Activated naive CD8-positive, alpha-beta T cell treated with anti-CD3 and anti-CD28 coated beads, Interleukin-2, amount 10 ng/mL, durations not matched to agents 7 days and 5 days (primary cell): ENCODE measurements at regions not wholly inside any gene's neighbourhood (a gene's known extent, or its start where the extent isn't known, plus 50 kb on each side); places are given as distances from the start of the nearest gene placed in this dataset.

ENCODE experiments used
- ATAC-seq: fragments of 150-1000 bp; cut with Tn5 transposase; one replicate; pipeline ENCODE4 v1.10.0; 2021; ENCODE audit warnings: low read depth, moderate library complexity
- POLR2A ChIA-PET: fragments of 350-600 bp; sonication (Branson Sonifier 250); formaldehyde crosslinking; loops from one replicate; lab custom pipeline; 2021; ENCODE audit warnings: antibody characterized with exemption; lab: Charles Lee
- DNase-seq: peaks from one replicate; pipeline ENCODE4 v3.0.0; 2021
- H3K27ac Mint-ChIP-seq: one replicate; pipeline ENCODE4 v1.8.0; 2022; ENCODE audit warnings: mild to moderate bottlenecking, mixed read lengths
- H3K27me3 Mint-ChIP-seq: one replicate; pipeline ENCODE4 v1.8.0; 2022; ENCODE audit warnings: mild to moderate bottlenecking, moderate library complexity, mixed read lengths
- H3K36me3 Mint-ChIP-seq: one replicate; pipeline ENCODE4 v1.8.0; 2021; ENCODE audit warnings: mild to moderate bottlenecking, mixed read lengths
- H3K4me1 Mint-ChIP-seq: one replicate; pipeline ENCODE4 v1.8.0; 2021; ENCODE audit warnings: mixed read lengths
- H3K4me3 Mint-ChIP-seq: one replicate; pipeline ENCODE4 v1.8.0; 2022; ENCODE audit warnings: mild to moderate bottlenecking, moderate library complexity, mixed read lengths
- H3K9me3 Mint-ChIP-seq: one replicate; pipeline ENCODE4 v1.8.0; 2021; ENCODE audit warnings: mixed read lengths

- H3K36me3 Mint-ChIP-seq = no peaks in the 10 kb centered on the region
- no peak overlapping the region for H3K27ac Mint-ChIP-seq
- H3K27me3 Mint-ChIP-seq = no peaks in the 10 kb centered on the region
- no peak for DNase-seq
- peaks cover 2% of the 10 kb centered on the region for H3K9me3 Mint-ChIP-seq
- H3K4me1 Mint-ChIP-seq = no peaks in the 10 kb centered on the region
- ATAC-seq = no peak
- POLR2A ChIA-PET = no interaction called here
- no peak overlapping the region for H3K4me3 Mint-ChIP-seq
These were observed 468.2 kb downstream of the ARHGEF28 start for GRCh38 chr5:74094096-74094781.

GRCh38 chr5:74093561-74093960 lies 467.6 kb downstream of the ARHGEF28 start:
- Mint-ChIP-seq H3K4me3 (no peak overlapping the region), H3K4me1 (no peaks in the 10 kb centered on the region), H3K36me3 (no peaks in the 10 kb centered on the region), H3K27ac (no peak overlapping the region), H3K27me3 (no peaks in the 10 kb centered on the region), H3K9me3 (peaks cover 1% of the 10 kb centered on the region)
- ATAC-seq (no peak), DNase-seq (no peak)
- POLR2A ChIA-PET = no interaction called here

- Mint-ChIP-seq H3K9me3 (no peaks in the 10 kb centered on the region), H3K36me3 (no peaks in the 10 kb centered on the region), H3K4me1 (no peaks in the 10 kb centered on the region), H3K4me3 (no peak overlapping the region), H3K27me3 (no peaks in the 10 kb centered on the region), H3K27ac (no peak overlapping the region)
- ATAC-seq (no peak), DNase-seq (no peak)
- POLR2A ChIA-PET = no interaction called here
These were observed 466.8 kb downstream of the ARHGEF28 start for GRCh38 chr5:74092766-74093165.

GRCh38 chr5:74085782-74086181 lies 459.8 kb downstream of the ARHGEF28 start:
- DNase-seq (no peak), ATAC-seq (no peak)
- Mint-ChIP-seq H3K9me3 (no peaks in the 10 kb centered on the region), H3K36me3 (no peaks in the 10 kb centered on the region), H3K4me3 (no peak overlapping the region), H3K4me1 (no peaks in the 10 kb centered on the region), H3K27me3 (peaks cover 8% of the 10 kb centered on the region), H3K27ac (no peak overlapping the region)
- POLR2A ChIA-PET = no interaction called here

- no peak overlapping the region for H3K27ac Mint-ChIP-seq
- POLR2A ChIA-PET = no interaction called here
These were observed 459.2 kb downstream of the ARHGEF28 start for GRCh38 chr5:74085186-74085585.

GRCh38 chr5:74083096-74083791 lies 457.2 kb downstream of the ARHGEF28 start:
- DNase-seq = no peak

More at GRCh38 chr5:74085186-74085585, 459.2 kb downstream of the ARHGEF28 start:
- Mint-ChIP-seq H3K27me3 (peaks cover 8% of the 10 kb centered on the region), H3K4me1 (no peaks in the 10 kb centered on the region), H3K36me3 (no peaks in the 10 kb centered on the region), H3K4me3 (no peak overlapping the region), H3K9me3 (no peaks in the 10 kb centered on the region)
- DNase-seq = no peak
- ATAC-seq = no peak

GRCh38 chr5:74082512-74083055 lies 456.6 kb downstream of the ARHGEF28 start:
- H3K27ac Mint-ChIP-seq = no peak overlapping the region
- H3K4me3 Mint-ChIP-seq = no peak overlapping the region
- peaks cover 12% of the 10 kb centered on the region for H3K27me3 Mint-ChIP-seq
- no peaks in the 10 kb centered on the region for H3K9me3 Mint-ChIP-seq
- H3K4me1 Mint-ChIP-seq = no peaks in the 10 kb centered on the region
- no peak for ATAC-seq
- no peaks in the 10 kb centered on the region for H3K36me3 Mint-ChIP-seq
- no peak for DNase-seq
- POLR2A ChIA-PET = no interaction called here

More at GRCh38 chr5:74083096-74083791, 457.2 kb downstream of the ARHGEF28 start:
- Mint-ChIP-seq H3K27ac (no peak overlapping the region), H3K9me3 (no peaks in the 10 kb centered on the region), H3K36me3 (no peaks in the 10 kb centered on the region), H3K27me3 (peaks cover 8% of the 10 kb centered on the region), H3K4me1 (no peaks in the 10 kb centered on the region), H3K4me3 (no peak overlapping the region)
- POLR2A ChIA-PET = no interaction called here
- no peak for ATAC-seq

- Mint-ChIP-seq H3K27ac (no peak overlapping the region), H3K4me1 (no peaks in the 10 kb centered on the region), H3K36me3 (no peaks in the 10 kb centered on the region), H3K9me3 (no peaks in the 10 kb centered on the region), H3K27me3 (peaks cover 9% of the 10 kb centered on the region), H3K4me3 (no peak overlapping the region)
- ATAC-seq (no peak), DNase-seq (no peak)
- POLR2A ChIA-PET = no interaction called here
These were observed 455.1 kb downstream of the ARHGEF28 start for GRCh38 chr5:74081126-74081525.

- Mint-ChIP-seq H3K4me3 (no peak overlapping the region), H3K4me1 (no peaks in the 10 kb centered on the region), H3K36me3 (no peaks in the 10 kb centered on the region), H3K27ac (no peak overlapping the region), H3K9me3 (no peaks in the 10 kb centered on the region), H3K27me3 (peaks cover 8% of the 10 kb centered on the region)
- no peak for ATAC-seq
- no peak for DNase-seq
- POLR2A ChIA-PET = no interaction called here
These were observed 454.1 kb downstream of the ARHGEF28 start for GRCh38 chr5:74079971-74080556.

GRCh38 chr5:74075501-74076484 lies 449.8 kb downstream of the ARHGEF28 start:
- H3K36me3 Mint-ChIP-seq = no peaks in the 10 kb centered on the region
- POLR2A ChIA-PET = no interaction called here
- no peaks in the 10 kb centered on the region for H3K4me1 Mint-ChIP-seq
- H3K9me3 Mint-ChIP-seq = no peaks in the 10 kb centered on the region
- H3K27me3 Mint-ChIP-seq = peaks cover 5% of the 10 kb centered on the region
- H3K27ac Mint-ChIP-seq = no peak overlapping the region
- no peak for ATAC-seq
- H3K4me3 Mint-ChIP-seq = no peak overlapping the region
- no peak for DNase-seq

GRCh38 chr5:74074111-74074510 lies 448.1 kb downstream of the ARHGEF28 start:
- Mint-ChIP-seq H3K9me3 (no peaks in the 10 kb centered on the region), H3K27me3 (peaks cover 5% of the 10 kb centered on the region), H3K27ac (no peak overlapping the region), H3K36me3 (no peaks in the 10 kb centered on the region), H3K4me3 (no peak overlapping the region), H3K4me1 (no peaks in the 10 kb centered on the region)
- no peak for DNase-seq
- POLR2A ChIA-PET = no interaction called here
- ATAC-seq = no peak

GRCh38 chr5:74073257-74073656 lies 447.3 kb downstream of the ARHGEF28 start:
- ATAC-seq (no peak), DNase-seq (no peak)
- Mint-ChIP-seq H3K36me3 (no peaks in the 10 kb centered on the region), H3K27ac (no peak overlapping the region), H3K9me3 (no peaks in the 10 kb centered on the region), H3K4me3 (no peak overlapping the region), H3K27me3 (peaks cover 5% of the 10 kb centered on the region), H3K4me1 (no peaks in the 10 kb centered on the region)
- POLR2A ChIA-PET = no interaction called here

- H3K36me3 Mint-ChIP-seq = no peaks in the 10 kb centered on the region
- no peak overlapping the region for H3K27ac Mint-ChIP-seq
- POLR2A ChIA-PET = no interaction called here
- H3K9me3 Mint-ChIP-seq = no peaks in the 10 kb centered on the region
- H3K27me3 Mint-ChIP-seq = peaks cover 2% of the 10 kb centered on the region
- H3K4me1 Mint-ChIP-seq = no peaks in the 10 kb centered on the region
- H3K4me3 Mint-ChIP-seq = no peak overlapping the region
- DNase-seq = no peak
- no peak for ATAC-seq
These were observed 446.6 kb downstream of the ARHGEF28 start for GRCh38 chr5:74072646-74073045.
